Islet of Langerhans (tissue), 1 donor: ENCODE measurements at regions not wholly inside any gene's neighbourhood (a gene's known extent, or its start where the extent isn't known, plus 50 kb on each side); places are given as distances from the start of the nearest gene placed in this dataset.

Source experiments
- FAIRE-seq: peaks from one replicate; lab custom pipeline; 2011; peaks lifted over from hg19 to GRCh38; lab: Jason Lieb, UNC

DNA sequence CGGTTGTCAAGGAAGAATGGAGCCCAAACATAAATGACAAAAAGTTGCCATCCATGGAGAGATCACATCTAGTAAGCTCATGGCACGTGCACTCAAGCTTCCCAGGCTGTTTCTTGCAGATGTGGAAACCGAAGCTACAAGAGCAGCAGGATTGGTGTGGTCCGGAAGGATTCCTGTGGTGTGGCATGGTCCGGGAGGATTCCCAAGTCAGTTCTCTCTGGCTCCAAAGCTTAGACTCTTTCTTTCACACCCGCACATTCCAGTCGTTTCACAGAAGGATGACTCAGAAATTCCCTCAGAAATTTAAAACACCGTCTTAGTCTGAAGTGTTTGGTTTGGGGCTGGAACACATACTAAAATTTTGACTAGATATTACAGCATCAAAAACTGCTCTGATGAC lies 78.0 kb upstream of the DRD2 start:
- no peak for FAIRE-seq

- FAIRE-seq: no peak
Observed at GRCh38 chr11:113552271-113552670, 77.1 kb upstream of the DRD2 start.

GRCh38 chr11:113551645-113552044 lies 76.4 kb upstream of the DRD2 start:
- no peak for FAIRE-seq

DNA sequence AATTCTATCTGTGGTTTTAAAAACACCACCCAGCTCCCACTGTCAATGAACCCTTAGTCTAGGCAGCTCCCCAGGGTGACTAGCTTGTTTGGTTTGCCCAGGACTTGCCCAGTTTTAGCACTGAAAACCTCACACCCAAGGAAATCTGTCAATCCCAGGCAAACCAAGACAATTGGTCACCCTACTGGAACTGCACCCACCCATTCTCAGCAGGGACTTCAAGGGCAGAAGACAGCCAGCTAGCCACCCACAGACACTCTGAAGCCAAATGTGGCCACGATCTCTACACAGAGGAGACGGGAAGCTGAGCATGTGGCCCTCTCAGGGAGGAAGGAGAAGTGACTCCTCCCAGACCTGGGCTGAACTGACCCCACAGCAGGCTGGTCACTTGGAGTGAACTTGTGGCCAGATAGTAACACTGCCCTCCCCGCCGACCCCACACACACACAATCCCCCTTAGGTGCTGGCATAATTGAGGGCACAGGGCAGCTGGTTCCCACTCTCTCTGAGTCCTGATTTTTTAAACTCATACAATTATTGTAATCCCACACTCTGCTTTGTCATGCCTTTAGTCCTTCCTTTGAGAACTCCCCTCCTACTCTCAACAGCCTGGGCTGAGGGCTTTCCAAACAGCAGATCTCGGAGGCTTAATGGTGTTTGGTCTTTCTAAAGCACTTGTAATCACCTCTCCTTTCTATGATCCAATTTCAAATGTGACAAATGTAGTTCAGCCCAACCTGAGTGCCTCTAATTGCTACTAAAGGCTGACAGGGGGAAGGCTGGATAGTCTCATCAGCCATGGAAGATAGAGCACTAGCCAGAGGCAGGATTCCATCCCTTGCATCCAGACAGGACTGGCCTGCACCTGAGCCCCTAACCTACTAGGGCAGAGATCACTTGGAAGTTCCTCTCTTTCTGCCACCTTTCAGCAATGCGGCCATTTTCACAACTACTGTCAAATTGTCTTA lies 74.7 kb upstream of the DRD2 start:
- no peak for FAIRE-seq

GRCh38 chr11:113549061-113549460 lies 73.9 kb upstream of the DRD2 start:
- FAIRE-seq: no peak

DNA sequence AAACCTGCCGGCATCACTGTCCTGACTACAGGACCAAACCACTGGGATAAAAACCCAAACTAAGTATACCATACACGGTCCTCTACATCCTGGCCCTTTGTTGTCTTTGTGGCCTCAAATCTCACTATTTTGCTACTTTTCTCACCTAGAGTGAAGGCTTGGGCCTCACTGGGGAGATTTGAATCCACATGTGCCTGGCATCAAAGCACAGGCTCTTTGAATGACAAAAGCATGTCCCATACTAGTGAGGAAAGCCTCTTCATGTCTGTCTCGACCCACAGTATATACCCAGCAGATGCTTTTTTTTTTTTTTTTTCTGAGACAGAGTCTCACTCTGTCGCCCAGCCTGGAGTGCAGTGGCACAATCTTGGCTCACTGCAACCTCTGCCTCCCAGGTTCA lies 72.5 kb upstream of the DRD2 start:
- no peak for FAIRE-seq

DNA sequence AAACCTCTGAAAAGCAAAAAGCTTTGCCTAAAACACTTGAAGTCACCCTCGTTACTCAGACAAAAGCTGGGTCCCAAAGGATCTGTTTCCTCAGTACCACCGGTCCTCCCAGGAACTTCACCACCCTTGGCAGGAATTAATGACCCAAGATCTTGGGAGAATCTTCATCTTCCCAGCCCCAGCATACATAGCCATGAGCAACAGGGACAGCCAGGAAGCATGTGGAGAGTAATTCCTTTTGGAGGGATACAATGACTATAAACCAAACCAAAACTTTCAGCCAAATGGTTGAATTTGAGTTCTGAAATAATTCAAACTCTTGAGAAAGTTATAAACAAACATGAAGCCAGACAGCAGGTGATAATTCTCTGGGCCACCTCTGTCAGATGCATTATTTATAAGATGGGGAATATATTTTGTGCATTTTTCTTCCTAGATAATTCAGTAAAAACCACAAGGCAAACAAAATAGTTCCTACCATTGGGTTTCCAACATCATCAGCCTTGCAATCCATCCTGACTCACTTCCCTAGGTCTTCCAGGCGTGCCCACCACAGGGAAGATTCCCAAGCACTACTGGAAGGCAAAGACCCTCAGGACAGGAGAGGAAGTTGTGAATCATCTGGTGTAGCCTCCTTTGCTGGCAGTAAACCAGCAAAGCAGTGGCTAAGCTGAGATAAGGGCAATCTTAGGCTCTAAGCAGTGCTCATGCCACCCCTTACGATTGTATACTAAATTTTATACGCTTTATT lies 71.7 kb upstream of the DRD2 start:
- no peak for FAIRE-seq

- FAIRE-seq: no peak
Observed at GRCh38 chr11:113542420-113542819, 67.2 kb upstream of the DRD2 start.

DNA sequence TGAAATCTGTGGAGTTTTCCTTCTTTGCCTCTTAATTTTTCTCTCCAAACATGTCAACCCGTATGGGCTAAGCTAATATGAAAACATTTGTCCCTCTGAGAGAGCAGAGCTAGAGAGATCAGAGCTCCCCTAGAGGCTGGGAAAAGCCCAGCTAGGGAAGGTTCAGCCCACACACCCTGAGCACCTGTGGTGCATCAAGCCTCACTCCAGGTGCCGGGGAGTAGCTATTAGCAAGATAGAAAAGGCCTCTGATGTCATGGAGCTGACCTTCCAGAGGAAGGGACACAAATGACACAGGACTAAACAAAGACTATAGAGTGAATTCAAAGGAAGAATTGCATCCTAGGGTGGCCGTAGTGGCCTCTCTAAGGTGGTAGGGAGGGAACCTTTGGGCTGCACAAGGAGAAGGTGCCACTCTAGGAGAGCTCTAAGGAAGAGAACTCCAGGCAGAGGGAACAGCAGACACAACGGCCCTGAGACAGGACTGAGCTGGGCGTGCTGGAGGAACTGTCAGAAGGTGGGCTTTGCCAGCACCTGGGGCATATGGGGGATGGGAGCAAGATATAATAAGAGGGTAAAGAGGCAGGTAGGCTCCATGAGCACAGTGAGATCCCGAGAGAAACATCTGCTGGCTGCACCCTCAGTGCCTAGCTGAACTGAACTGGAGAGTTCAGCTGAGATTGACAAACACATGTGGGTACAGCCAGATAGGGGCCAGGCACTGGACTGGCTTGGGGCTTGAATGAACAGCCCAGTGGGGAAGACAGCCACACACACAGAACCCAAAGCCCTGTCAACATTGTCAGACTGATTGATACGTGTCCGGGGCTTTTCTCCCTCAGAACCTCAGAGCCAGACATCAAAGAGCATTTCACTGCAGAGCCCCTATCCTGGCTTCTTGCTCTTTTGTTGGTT lies 65.5 kb upstream of the DRD2 start:
- FAIRE-seq: no peak

DNA sequence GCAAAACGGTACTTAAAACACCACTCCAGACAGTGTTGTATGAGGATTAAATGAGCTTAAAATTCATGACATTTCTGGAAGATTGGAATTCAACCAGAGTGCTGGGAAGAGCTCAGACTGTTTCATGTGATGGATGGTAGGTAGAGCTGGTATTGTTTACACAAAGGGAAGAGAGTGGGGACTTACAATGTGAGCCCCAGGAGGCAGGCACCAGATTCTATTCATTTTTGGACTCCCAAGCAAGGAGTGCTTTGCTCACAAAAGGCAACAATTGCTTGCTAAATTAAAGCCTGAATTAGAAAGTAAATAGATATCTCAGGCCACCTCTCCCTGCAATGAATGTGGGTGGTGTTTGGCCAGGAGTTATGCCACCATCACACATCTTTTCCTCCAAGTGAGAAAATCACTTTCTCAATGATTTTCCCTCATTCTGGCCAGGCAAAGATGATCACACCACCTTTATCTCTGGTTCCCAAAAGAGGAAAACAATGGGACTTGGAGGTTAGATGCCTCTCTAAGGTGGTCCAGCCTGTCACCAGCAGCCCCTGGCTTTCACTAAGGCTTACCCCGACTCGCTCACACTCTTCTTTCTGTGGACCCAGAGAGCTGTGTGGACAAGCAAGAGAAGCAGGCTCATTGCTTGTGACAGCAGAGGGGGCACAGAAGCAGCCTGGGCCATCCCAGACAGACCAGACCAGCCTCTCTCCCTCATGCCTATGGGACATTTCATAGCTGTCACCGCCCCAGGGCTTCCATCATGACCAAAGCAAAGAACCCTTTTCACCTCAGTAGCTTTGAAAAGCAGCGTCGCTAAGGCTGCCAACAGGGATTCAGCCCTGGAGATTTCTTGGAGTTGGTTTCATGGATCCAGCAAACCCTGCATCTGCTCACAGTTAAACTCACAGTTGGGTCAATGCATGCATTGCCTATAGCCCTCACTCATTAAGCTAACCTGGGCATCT lies 63.5 kb upstream of the DRD2 start:
- no peak for FAIRE-seq

- FAIRE-seq: no peak
Observed at GRCh38 chr11:113534625-113535024, 59.4 kb upstream of the DRD2 start.

DNA sequence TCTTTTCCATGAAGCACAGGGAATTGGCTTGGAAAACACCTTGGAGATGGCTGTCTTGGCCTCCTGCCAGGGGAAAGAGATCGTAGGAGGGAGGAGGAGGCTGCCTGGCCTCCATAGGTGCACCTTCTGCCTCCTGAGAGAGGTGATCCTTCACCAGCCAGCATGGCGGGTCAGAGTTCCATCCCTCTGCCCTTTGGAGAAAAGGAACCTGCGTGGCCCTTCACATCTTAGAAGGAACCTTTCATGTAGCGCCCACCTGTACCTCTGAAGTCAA lies 58.2 kb upstream of the DRD2 start:
- FAIRE-seq: no peak

DNA sequence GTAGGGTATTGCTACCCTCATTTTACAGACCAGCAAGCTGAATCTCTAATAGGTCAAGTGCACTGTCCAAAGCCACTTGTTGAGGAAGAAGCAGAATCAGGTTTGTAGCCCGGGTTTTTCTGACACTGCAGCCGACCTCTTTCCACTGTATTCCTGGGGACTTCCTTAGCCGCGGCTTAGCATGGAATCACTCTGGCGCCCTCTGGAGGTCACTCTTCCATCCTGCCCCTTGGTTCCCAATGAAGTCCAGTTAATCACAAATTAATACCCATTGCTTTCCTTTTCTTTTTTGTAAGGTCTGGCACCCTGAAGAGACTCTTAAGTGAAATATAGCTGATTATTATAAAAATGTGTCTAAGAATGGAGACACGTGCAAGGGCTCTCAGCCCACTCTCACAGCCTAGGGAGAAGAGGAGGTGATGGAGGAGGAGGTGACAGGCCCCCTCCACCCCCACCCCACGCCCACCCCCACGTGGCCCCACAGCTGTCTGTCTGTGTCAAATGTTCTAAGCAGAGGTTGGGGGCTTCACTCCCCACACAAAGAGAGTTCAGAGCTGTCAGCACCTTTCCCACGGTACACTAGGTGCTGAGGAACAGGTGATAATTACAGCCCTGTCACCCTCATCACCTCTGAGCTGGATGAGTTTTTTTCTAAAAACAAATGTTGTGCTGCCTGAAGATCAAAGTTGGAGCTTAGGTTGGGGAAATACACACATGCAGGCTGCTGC lies 57.7 kb upstream of the DRD2 start:
- peak; percentile 85 for FAIRE-seq

DNA sequence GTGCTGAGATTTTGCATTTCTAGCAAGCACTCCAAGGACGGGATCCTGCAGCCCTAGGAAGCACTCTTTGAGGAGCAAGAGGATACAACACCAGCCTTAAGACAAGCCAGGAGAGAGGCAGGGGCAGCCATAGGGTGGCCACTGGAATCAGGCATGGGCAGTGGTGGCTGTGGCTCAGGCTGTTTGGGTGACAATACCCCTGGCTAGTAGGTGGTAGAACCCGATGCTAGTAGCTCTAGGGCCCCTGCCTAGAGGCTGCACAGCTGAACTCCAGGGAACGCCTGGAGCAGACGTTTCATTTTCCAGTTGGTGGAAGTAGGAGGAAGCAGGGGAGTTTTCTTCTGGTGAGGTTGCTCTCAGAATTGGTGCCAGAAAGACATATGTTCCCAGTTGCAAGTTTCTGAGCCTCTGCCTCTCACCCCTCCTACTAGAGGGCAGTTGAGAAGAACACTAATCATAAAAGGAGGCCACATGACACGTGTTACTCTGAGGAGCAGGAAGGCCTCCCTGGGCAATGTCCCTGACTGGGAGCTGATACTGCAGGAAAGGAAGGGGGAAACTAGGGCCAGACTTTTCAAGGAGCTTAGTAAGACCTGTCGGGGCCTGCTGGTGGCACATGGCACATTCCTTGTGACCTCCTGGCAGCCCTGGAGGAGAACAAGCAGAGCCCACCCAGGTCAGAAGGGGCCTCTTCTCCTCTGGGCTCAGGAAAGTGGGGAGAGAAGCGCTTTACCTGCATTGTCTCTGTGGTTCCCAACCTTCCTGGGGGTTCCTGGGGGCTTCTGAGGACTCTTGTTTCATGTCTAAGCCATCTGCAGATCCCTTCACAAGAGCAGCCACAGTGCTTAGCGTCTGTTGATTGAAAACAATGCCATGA lies 56.6 kb upstream of the DRD2 start:
- no peak for FAIRE-seq

DNA sequence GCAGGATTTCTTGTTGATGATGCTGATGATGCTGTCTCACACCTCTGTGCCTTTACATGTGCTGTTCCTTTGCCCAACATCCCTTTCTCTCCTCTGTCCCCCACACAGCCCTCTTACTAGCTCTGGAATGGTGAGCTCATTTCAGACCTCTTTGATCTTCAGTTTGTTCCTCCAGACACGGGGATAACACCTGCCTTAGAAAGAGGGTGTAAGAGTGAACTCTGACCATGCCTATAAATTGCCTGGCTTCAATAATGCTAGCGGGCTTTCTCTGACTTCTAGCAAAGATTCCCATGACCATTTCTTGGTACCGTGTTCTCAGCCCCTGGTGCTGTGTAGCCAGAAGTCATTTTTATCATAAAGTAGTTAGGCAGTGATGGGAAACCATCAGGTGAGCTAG lies 55.9 kb upstream of the DRD2 start:
- FAIRE-seq: no peak

DNA sequence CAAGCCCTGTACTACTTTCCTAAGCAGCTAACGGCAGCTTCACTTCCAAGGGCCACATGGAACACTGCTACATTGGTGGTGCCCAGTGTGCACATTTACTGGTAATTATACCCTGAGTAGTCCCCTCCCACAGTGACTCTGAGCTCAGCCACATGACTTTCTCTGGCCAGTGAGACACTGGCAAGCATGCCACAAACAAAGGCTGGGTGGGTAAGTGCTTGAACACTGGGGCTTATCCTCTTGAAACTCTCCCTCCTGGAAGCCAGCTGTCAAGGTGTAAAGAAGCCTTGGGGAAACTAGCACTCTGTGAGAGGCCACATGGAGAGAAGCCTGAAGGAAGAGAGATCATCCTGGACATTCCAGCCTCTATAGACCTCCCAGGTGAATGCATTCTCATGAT lies 54.4 kb upstream of the DRD2 start:
- FAIRE-seq: no peak

DNA sequence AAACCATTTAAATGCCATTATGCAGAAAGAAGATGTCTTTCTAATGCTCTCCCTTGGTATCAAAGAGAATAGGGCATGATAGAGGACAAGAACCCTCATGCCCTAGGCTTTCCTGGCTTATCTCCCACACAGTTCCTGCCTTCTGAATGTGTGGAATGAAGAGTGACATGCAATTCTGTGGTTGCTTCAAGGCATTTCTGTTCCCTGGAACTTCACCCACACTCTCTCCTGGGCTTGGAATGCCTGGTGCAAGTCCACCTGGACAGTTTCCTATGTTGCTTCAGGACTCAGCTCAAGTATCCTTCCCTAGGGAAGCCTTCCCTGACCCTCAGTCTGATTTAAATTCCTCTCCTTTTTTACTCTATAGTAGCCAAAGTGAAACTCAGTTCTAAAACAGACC lies 53.8 kb upstream of the DRD2 start:
- no peak for FAIRE-seq

GRCh38 chr11:113526521-113526920 lies 51.3 kb upstream of the DRD2 start:
- FAIRE-seq: no peak
